HFFc6 (cell line): ENCODE measurements at regions not wholly inside any gene's neighbourhood (a gene's known extent, or its start where the extent isn't known, plus 50 kb on each side); places are given as distances from the start of the nearest gene placed in this dataset.

Experiments used
- DNase-seq: peaks from one replicate; pipeline ENCODE4 v3.0.0-alpha.2; 2018
- H3K27ac Mint-ChIP-seq: 2 replicates; pipeline ENCODE4 v1.8.0; 2020; ENCODE audit warnings: mild to moderate bottlenecking, mixed read lengths
- H3K27me3 Mint-ChIP-seq: 2 replicates; pipeline ENCODE4 v1.8.0; 2021; ENCODE audit warnings: mild to moderate bottlenecking, moderate library complexity, mixed read lengths; ENCODE audit not compliant: insufficient read depth
- H3K36me3 Mint-ChIP-seq: 2 replicates; pipeline ENCODE4 v1.8.0; 2021; ENCODE audit warnings: low read depth, mixed read lengths
- H3K4me1 Mint-ChIP-seq: 2 replicates; pipeline ENCODE4 v1.8.0; 2020; ENCODE audit warnings: low read depth, mixed read lengths
- H3K4me3 Mint-ChIP-seq: 2 replicates; pipeline ENCODE4 v1.8.0; 2020; ENCODE audit warnings: mild to moderate bottlenecking, moderate library complexity, mixed read lengths
- H3K9me3 Mint-ChIP-seq: 2 replicates; pipeline ENCODE4 v1.8.0; 2020; ENCODE audit warnings: mild to moderate bottlenecking, mixed read lengths
- CTCF ChIP-seq: fragments of 200-600 bp; sonication (generic); IDR thresholded peaks from 2 replicates; pipeline ENCODE4 v1.5.0; 2021; ENCODE audit warnings: antibody characterized with exemption, mild to moderate bottlenecking

GRCh38 chr13:26989261-26989956 is 182.2 kb downstream of the USP12 start:
- Mint-ChIP-seq H3K27ac (no peak overlapping the region), H3K36me3 (no peaks in the 10 kb centered on the region), H3K27me3 (peaks cover 18% of the 10 kb centered on the region), H3K9me3 (no peaks in the 10 kb centered on the region), H3K4me3 (no peak overlapping the region), H3K4me1 (peaks cover 26% of the 10 kb centered on the region)
- DNase-seq = no peak
- TF ChIP-seq CTCF = no peak

GRCh38 chr13:26988059-26988769 is 183.4 kb downstream of the USP12 start:
- Mint-ChIP-seq H3K27ac (no peak overlapping the region), H3K9me3 (no peaks in the 10 kb centered on the region), H3K4me1 (peaks cover 38% of the 10 kb centered on the region), H3K27me3 (peaks cover 18% of the 10 kb centered on the region), H3K4me3 (no peak overlapping the region), H3K36me3 (no peaks in the 10 kb centered on the region)
- DNase-seq = no peak
- TF ChIP-seq CTCF = no peak

- no peaks in the 10 kb centered on the region for H3K9me3 Mint-ChIP-seq
Measured at GRCh38 chr13:26987486-26988013, 184.1 kb downstream of the USP12 start.

GRCh38 chr13:26985285-26985878 is 186.2 kb downstream of the USP12 start:
- TF ChIP-seq CTCF = peak; percentile 91
- Mint-ChIP-seq H3K4me1 (peaks cover 46% of the 10 kb centered on the region), H3K27me3 (peaks cover 7% of the 10 kb centered on the region; the same call in 1 of the 2 replicates)

More at GRCh38 chr13:26987486-26988013, 184.1 kb downstream of the USP12 start:
- no peak for TF ChIP-seq CTCF
- no peak overlapping the region for H3K27ac Mint-ChIP-seq
- no peaks in the 10 kb centered on the region for H3K36me3 Mint-ChIP-seq
- H3K27me3 Mint-ChIP-seq = peaks cover 18% of the 10 kb centered on the region
- peaks cover 45% of the 10 kb centered on the region for H3K4me1 Mint-ChIP-seq
- H3K4me3 Mint-ChIP-seq = no peak overlapping the region
- DNase-seq = no peak

GRCh38 chr13:26984337-26984736 is 187.3 kb downstream of the USP12 start:
- Mint-ChIP-seq H3K36me3 (no peaks in the 10 kb centered on the region), H3K27me3 (no peaks in the 10 kb centered on the region), H3K4me3 (peak overlapping the region; percentile 21; the same call in 1 of the 2 replicates), H3K4me1 (peaks cover 46% of the 10 kb centered on the region), H3K9me3 (no peaks in the 10 kb centered on the region), H3K27ac (peak overlapping the region; percentile 93)
- DNase-seq = no peak
- TF ChIP-seq CTCF = no peak

More at GRCh38 chr13:26985285-26985878, 186.2 kb downstream of the USP12 start:
- no peaks in the 10 kb centered on the region for H3K36me3 Mint-ChIP-seq
- no peaks in the 10 kb centered on the region for H3K9me3 Mint-ChIP-seq
- DNase-seq = peak; percentile 62
- H3K4me3 Mint-ChIP-seq = peak overlapping the region; percentile 50; the same call in 1 of the 2 replicates
- 0 out of 2 replicates have a peak overlapping the region, but pooled peaks have one; percentile 38 for H3K27ac Mint-ChIP-seq
